ENCODE measurements at regions not wholly inside any gene's neighbourhood (a gene's known extent, or its start where the extent isn't known, plus 50 kb on each side); places are given as distances from the start of the nearest gene placed in this dataset.

- Histone ChIP-seq H3K4me3 (no peak overlapping the region), H3K4me2 (no peak overlapping the region), H3K27ac (no peak overlapping the region), H4K20me1 (ENCODE audit: insufficient read depth) (no peaks in the 10 kb centered on the region), H3K4me1 (replicated peaks; ENCODE audit: insufficient read depth) (0 out of 2 replicates have a peak, but pooled peaks cover 5% of the 10 kb centered on the region), H3K27me3 (ENCODE audit: insufficient read depth, low read depth) (no peaks in the 10 kb centered on the region), H2AFZ (no peak overlapping the region), H3F3A (ENCODE audit: insufficient read depth, low read depth) (no peaks in the 10 kb centered on the region), H3K36me3 (ENCODE audit: low read depth) (no peaks in the 10 kb centered on the region), H3K79me2 (ENCODE audit: low read depth) (no peaks in the 10 kb centered on the region), H3K9me2 (ENCODE audit: insufficient read depth) (no peaks in the 10 kb centered on the region), H3K9me3 (ENCODE audit: insufficient read depth, low read depth) (no peaks in the 10 kb centered on the region)
- peak in 1 of 2 experiments; percentile 40 for DNase-seq
- ChIA-PET CTCF (no interaction called here), POLR2A (ENCODE audit: unreplicated experiment) (no interaction called here)
- TF ChIP-seq CTCF (conservative IDR thresholded peaks at IDR 0.05) = no peak
- no peak for TF ChIP-seq EZH2 (IDR thresholded peaks at IDR 0.05; ENCODE audit: low read depth)
- intact Hi-C loops (cut with micrococcal nuclease; ENCODE audit: unreplicated experiment) = no loop called here
- no TSS peak for BruUV-seq (replicated peaks)
These were observed 1044.4 kb upstream of the CNTNAP5 start for GRCh38 chr2:122980671-122981070.

DNA sequence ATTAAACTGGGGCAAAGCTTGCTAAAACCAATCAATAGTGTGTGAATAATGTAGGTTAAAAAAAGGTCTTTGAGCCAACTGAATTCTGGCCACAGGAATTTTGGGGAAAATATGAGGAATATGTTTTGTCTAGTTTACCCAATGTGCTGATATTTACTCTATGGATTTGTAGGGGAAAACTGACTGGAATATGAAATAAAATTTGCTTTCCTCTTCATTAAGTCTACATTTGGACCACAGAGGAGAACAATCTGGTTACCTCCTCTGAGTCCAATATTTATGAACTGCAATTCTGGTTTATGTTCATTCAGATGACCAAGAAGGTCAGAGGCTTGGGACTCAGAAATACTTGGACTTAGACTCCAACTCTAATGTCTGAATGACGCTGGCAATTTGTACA lies 1042.2 kb upstream of the CNTNAP5 start:
- Histone ChIP-seq H3K4me3 (no peak overlapping the region), H3K4me2 (no peak overlapping the region), H3K9me3 (ENCODE audit: insufficient read depth, low read depth) (no peaks in the 10 kb centered on the region), H3K79me2 (ENCODE audit: low read depth) (no peaks in the 10 kb centered on the region), H3K27me3 (ENCODE audit: insufficient read depth, low read depth) (no peaks in the 10 kb centered on the region), H3K36me3 (ENCODE audit: low read depth) (no peaks in the 10 kb centered on the region), H3K4me1 (replicated peaks; ENCODE audit: insufficient read depth) (0 out of 2 replicates have a peak, but pooled peaks cover 5% of the 10 kb centered on the region), H3K9me2 (ENCODE audit: insufficient read depth) (no peaks in the 10 kb centered on the region), H4K20me1 (ENCODE audit: insufficient read depth) (no peaks in the 10 kb centered on the region), H3K27ac (no peak overlapping the region), H3F3A (ENCODE audit: insufficient read depth, low read depth) (no peaks in the 10 kb centered on the region), H2AFZ (peak overlapping the region; percentile 1; the same call in 1 of the 2 replicates)
- ChIA-PET POLR2A (ENCODE audit: unreplicated experiment) (no interaction called here), CTCF (no interaction called here)
- BruUV-seq (replicated peaks) = no TSS peak
- no peak for TF ChIP-seq EZH2 (IDR thresholded peaks at IDR 0.05; ENCODE audit: low read depth)
- intact Hi-C loops (cut with micrococcal nuclease; ENCODE audit: unreplicated experiment) = no loop called here
- DNase-seq = no peak

GRCh38 chr2:122988395-122989221 lies 1036.5 kb upstream of the CNTNAP5 start:
- Histone ChIP-seq H3K9me2 (ENCODE audit: insufficient read depth) (0 out of 2 replicates have a peak, but pooled peaks cover 3% of the 10 kb centered on the region), H3K27ac (no peak overlapping the region), H3K79me2 (ENCODE audit: low read depth) (no peaks in the 10 kb centered on the region), H3K9me3 (ENCODE audit: insufficient read depth, low read depth) (no peaks in the 10 kb centered on the region), H4K20me1 (ENCODE audit: insufficient read depth) (no peaks in the 10 kb centered on the region), H3F3A (ENCODE audit: insufficient read depth, low read depth) (no peaks in the 10 kb centered on the region), H3K4me3 (no peak overlapping the region), H2AFZ (no peak overlapping the region), H3K27me3 (ENCODE audit: insufficient read depth, low read depth) (no peaks in the 10 kb centered on the region), H3K4me1 (replicated peaks; ENCODE audit: insufficient read depth) (no peaks in the 10 kb centered on the region), H3K4me2 (no peak overlapping the region), H3K36me3 (ENCODE audit: low read depth) (no peaks in the 10 kb centered on the region)
- CTCF ChIA-PET = no interaction called here
- DNase-seq = no peak
- intact Hi-C loops (cut with micrococcal nuclease; ENCODE audit: unreplicated experiment) = no loop called here
- BruUV-seq (replicated peaks) = no TSS peak
- TF ChIP-seq EZH2 (IDR thresholded peaks at IDR 0.05; ENCODE audit: low read depth) (no peak), CTCF (conservative IDR thresholded peaks at IDR 0.05) (no peak)
- POLR2A ChIA-PET (ENCODE audit: unreplicated experiment) = no interaction called here

All from PC-9 (cell line).